ENCODE measurements at regions not wholly inside any gene's neighbourhood (a gene's known extent, or its start where the extent isn't known, plus 50 kb on each side); places are given as distances from the start of the nearest gene placed in this dataset.

- no peak for TF ChIP-seq AGO2 (optimal IDR thresholded peaks at IDR 0.05; ENCODE audit: low read depth, low read length)
- TF ChIP-seq TAF1 (CRISPR knock-in tag; IDR thresholded peaks at IDR 0.05): no peak
- no peak for TF ChIP-seq MNT (IDR thresholded peaks at IDR 0.05)
- no peak for TF ChIP-seq EZH2 (conservative IDR thresholded peaks at IDR 0.05; ENCODE audit: low read depth, low read length)
- TF ChIP-seq POLR2A (IDR thresholded peaks at IDR 0.05; ENCODE audit: insufficient read depth in 1 of 2, low read depth in 2 of 2, low read length in 2 of 2): no peak
- no peak for TF ChIP-seq ZNF768 (CRISPR knock-in tag; IDR thresholded peaks at IDR 0.05)
- no peak for TF ChIP-seq CTCF (CRISPR knock-in tag; IDR thresholded peaks at IDR 0.05)
- TF ChIP-seq EP300 (IDR thresholded peaks at IDR 0.05; ENCODE audit: low read depth in 2 of 2, low read length in 2 of 2): no peak
- no peak for TF ChIP-seq EP300 (CRISPR knock-in tag; IDR thresholded peaks at IDR 0.05; ENCODE audit: borderline replicate concordance)
These were observed 851.5 kb downstream of the DACH1 start for GRCh38 chr13:71015516-71015915.
